Breast epithelium (tissue), 3 donors: ENCODE measurements at regions not wholly inside any gene's neighbourhood (a gene's known extent, or its start where the extent isn't known, plus 50 kb on each side); places are given as distances from the start of the nearest gene placed in this dataset.

Experiments
- CTCF ChIP-seq, 3 donors: fragments of 450-650 bp; IDR thresholded peaks; one replicate each; pipeline ENCODE4 v1.5.1; 2016 to 2017; ENCODE audit warnings: antibody characterized with exemption in 3 of 3, mild to moderate bottlenecking in 3 of 3, moderate library complexity in 3 of 3
- POLR2A ChIP-seq: fragments of 450-650 bp; IDR thresholded peaks from one replicate; pipeline ENCODE4 v1.6.1; 2016; ENCODE audit warnings: antibody characterized with exemption, mild to moderate bottlenecking, moderate library complexity
- POLR2AphosphoS5 ChIP-seq, 3 donors: sonication (generic); formaldehyde crosslinking; IDR thresholded peaks; one replicate each; pipeline ENCODE4 v1.6.1; 2017; ENCODE audit warnings: antibody characterized with exemption in 3 of 3

GRCh38 chr4:141352909-141353525 lies 132.3 kb downstream of the ZNF330 start:
- TF ChIP-seq CTCF (IDR thresholded peaks at IDR 0.05) (no peak), POLR2A (no peak), POLR2AphosphoS5 (IDR thresholded peaks at IDR 0.05) (no peak)
